GM18519 (cell line): ENCODE measurements at regions not wholly inside any gene's neighbourhood (a gene's known extent, or its start where the extent isn't known, plus 50 kb on each side); places are given as distances from the start of the nearest gene placed in this dataset.

Experiments
- ATAC-seq: cut with Tn5 transposase; IDR thresholded peaks from one replicate; pipeline ENCODE4 v1.9.1; 2021; ENCODE audit warnings: mild to moderate bottlenecking, moderate library complexity; ENCODE audit not compliant: unreplicated experiment, low FRiP score

GRCh38 chr21:27173053-27173452 lies 206.2 kb upstream of the ADAMTS5 start:
- no peak for ATAC-seq

GRCh38 chr21:27171707-27172106 lies 204.8 kb upstream of the ADAMTS5 start:
- ATAC-seq, result no peak

GRCh38 chr21:27168084-27168483 lies 201.2 kb upstream of the ADAMTS5 start:
- ATAC-seq, result no peak

- ATAC-seq, result no peak
These were observed 197.6 kb upstream of the ADAMTS5 start for GRCh38 chr21:27164208-27165177.

GRCh38 chr21:27158967-27159366 lies 192.1 kb upstream of the ADAMTS5 start:
- ATAC-seq, result no peak

GRCh38 chr21:27157097-27157496 lies 190.2 kb upstream of the ADAMTS5 start:
- no peak for ATAC-seq

- ATAC-seq, result no peak
These were observed 189.8 kb upstream of the ADAMTS5 start for GRCh38 chr21:27156666-27157065.

- ATAC-seq, result no peak
These were observed 188.2 kb upstream of the ADAMTS5 start for GRCh38 chr21:27155130-27155500.

GRCh38 chr21:27154451-27155129 lies 187.7 kb upstream of the ADAMTS5 start:
- no peak for ATAC-seq

- ATAC-seq, result no peak
These were observed 186.1 kb upstream of the ADAMTS5 start for GRCh38 chr21:27152996-27153395.

- ATAC-seq, result no peak
These were observed 182.1 kb upstream of the ADAMTS5 start for GRCh38 chr21:27149034-27149433.

GRCh38 chr21:27146268-27146667 lies 179.4 kb upstream of the ADAMTS5 start:
- no peak for ATAC-seq

- no peak for ATAC-seq
These were observed 178.4 kb upstream of the ADAMTS5 start for GRCh38 chr21:27145134-27145798.

GRCh38 chr21:27143476-27143875 lies 176.6 kb upstream of the ADAMTS5 start:
- no peak for ATAC-seq

GRCh38 chr21:27139526-27139925 lies 172.6 kb upstream of the ADAMTS5 start:
- ATAC-seq, result no peak

GRCh38 chr21:27134516-27134915 lies 167.6 kb upstream of the ADAMTS5 start:
- no peak for ATAC-seq

- ATAC-seq, result no peak
These were observed 165.4 kb upstream of the ADAMTS5 start for GRCh38 chr21:27132266-27132665.

- no peak for ATAC-seq
These were observed 163.3 kb upstream of the ADAMTS5 start for GRCh38 chr21:27130154-27130553.

- ATAC-seq, result no peak
These were observed 162.8 kb upstream of the ADAMTS5 start for GRCh38 chr21:27129694-27130093.

GRCh38 chr21:27129215-27129614 lies 162.3 kb upstream of the ADAMTS5 start:
- no peak for ATAC-seq

GRCh38 chr21:27126140-27126539 lies 159.3 kb upstream of the ADAMTS5 start:
- ATAC-seq, result no peak
